ENCODE measurements at regions not wholly inside any gene's neighbourhood (a gene's known extent, or its start where the extent isn't known, plus 50 kb on each side); places are given as distances from the start of the nearest gene placed in this dataset.

GRCh38 chr13:74229242-74229641, 95.0 kb upstream of the KLF12 start:
- H3K36me3 ChIP-seq = no peaks in the 10 kb centered on the region
- H3K9me3 ChIP-seq (replicated peaks) = no peaks in the 10 kb centered on the region
- no peak overlapping the region for H3K27ac ChIP-seq (replicated peaks)
- intact Hi-C loops (cut with micrococcal nuclease) = no loop called here
- DNase-seq = no peak
- H3K4me1 ChIP-seq = no peaks in the 10 kb centered on the region
- no peak overlapping the region for H3K4me3 ChIP-seq
- TF ChIP-seq CTCF (IDR thresholded peaks at IDR 0.05; ENCODE audit: borderline replicate concordance) = no peak
- H3K27me3 ChIP-seq (ENCODE audit: low read depth) = no peaks in the 10 kb centered on the region

GRCh38 chr13:74227476-74228158, 93.4 kb upstream of the KLF12 start:
- H3K4me1 ChIP-seq = no peaks in the 10 kb centered on the region
- no peaks in the 10 kb centered on the region for H3K9me3 ChIP-seq (replicated peaks)
- no peak overlapping the region for H3K27ac ChIP-seq (replicated peaks)
- no peaks in the 10 kb centered on the region for H3K36me3 ChIP-seq
- DNase-seq = no peak
- no peak overlapping the region for H3K4me3 ChIP-seq
- H3K27me3 ChIP-seq (ENCODE audit: low read depth) = no peaks in the 10 kb centered on the region
- no peak for TF ChIP-seq CTCF (IDR thresholded peaks at IDR 0.05; ENCODE audit: borderline replicate concordance)
- intact Hi-C loops (cut with micrococcal nuclease) = no loop called here

- Histone ChIP-seq H3K36me3 (no peaks in the 10 kb centered on the region), H3K27ac (replicated peaks) (no peak overlapping the region), H3K27me3 (ENCODE audit: low read depth) (no peaks in the 10 kb centered on the region), H3K9me3 (replicated peaks) (no peaks in the 10 kb centered on the region), H3K4me1 (no peaks in the 10 kb centered on the region), H3K4me3 (no peak overlapping the region)
- no peak for TF ChIP-seq CTCF (IDR thresholded peaks at IDR 0.05; ENCODE audit: borderline replicate concordance)
- no peak for DNase-seq
- intact Hi-C loops (cut with micrococcal nuclease) = no loop called here
Measured at GRCh38 chr13:74226791-74227475, 92.7 kb upstream of the KLF12 start.

GRCh38 chr13:74221752-74222151, 87.5 kb upstream of the KLF12 start:
- Histone ChIP-seq H3K27ac (replicated peaks) (no peak overlapping the region), H3K4me1 (no peaks in the 10 kb centered on the region), H3K36me3 (no peaks in the 10 kb centered on the region), H3K9me3 (replicated peaks) (no peaks in the 10 kb centered on the region), H3K4me3 (no peak overlapping the region), H3K27me3 (ENCODE audit: low read depth) (no peaks in the 10 kb centered on the region)
- intact Hi-C loops (cut with micrococcal nuclease) = no loop called here
- no peak for TF ChIP-seq CTCF (IDR thresholded peaks at IDR 0.05; ENCODE audit: borderline replicate concordance)
- DNase-seq = no peak

GRCh38 chr13:74219566-74219965, 85.4 kb upstream of the KLF12 start:
- Histone ChIP-seq H3K27ac (replicated peaks) (no peak overlapping the region), H3K36me3 (no peaks in the 10 kb centered on the region), H3K9me3 (replicated peaks) (no peaks in the 10 kb centered on the region), H3K27me3 (ENCODE audit: low read depth) (no peaks in the 10 kb centered on the region), H3K4me3 (no peak overlapping the region), H3K4me1 (no peaks in the 10 kb centered on the region)
- TF ChIP-seq CTCF (IDR thresholded peaks at IDR 0.05; ENCODE audit: borderline replicate concordance) = no peak
- intact Hi-C loops (cut with micrococcal nuclease) = no loop called here
- no peak for DNase-seq
